ENCODE measurements at regions not wholly inside any gene's neighbourhood (a gene's known extent, or its start where the extent isn't known, plus 50 kb on each side); places are given as distances from the start of the nearest gene placed in this dataset.
A peak's percentile ranks its signal among the peaks of the same experiment; 100 is the strongest.
"Not testable (repeated sequence)": the region's sequence is repeated elsewhere in the genome, so short reads cannot be mapped to it uniquely, and the experiment has no call there.

DNA sequence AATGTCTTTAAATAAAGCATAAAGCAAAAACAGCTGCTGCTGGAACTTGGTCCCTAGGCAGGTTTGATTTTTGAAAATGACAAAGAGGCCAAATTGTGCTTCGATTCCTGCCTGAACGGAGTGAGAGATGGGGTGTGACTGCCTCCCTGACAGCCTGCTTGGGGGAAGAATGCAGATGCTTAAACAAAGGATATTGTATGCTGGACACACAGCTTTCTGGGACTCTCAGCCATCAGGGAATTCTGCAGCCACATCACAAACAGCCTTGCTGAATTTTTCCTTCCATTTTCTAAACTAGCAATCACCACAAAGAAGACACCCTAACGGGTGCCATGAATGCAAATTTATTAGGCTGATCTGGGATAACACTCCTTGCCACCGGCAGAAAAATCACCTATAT, 83.9 kb upstream of the CPEB2 start:
- H3K27ac ChIP-seq: no peak overlapping the region
- H3K9me3 ChIP-seq: no peaks in the 10 kb centered on the region
- peaks cover 0 to 7% (median 4%) of the 10 kb centered on the region in 4 donors for H3K4me1 ChIP-seq
- H3K36me3 ChIP-seq: no peaks in the 10 kb centered on the region
- H3K27me3 ChIP-seq: no peaks in the 10 kb centered on the region
- TF ChIP-seq EP300 (IDR thresholded peaks at IDR 0.05): no peak
- no peak for TF ChIP-seq POLR2AphosphoS5 (IDR thresholded peaks at IDR 0.05)
- TF ChIP-seq, protein P1, sequence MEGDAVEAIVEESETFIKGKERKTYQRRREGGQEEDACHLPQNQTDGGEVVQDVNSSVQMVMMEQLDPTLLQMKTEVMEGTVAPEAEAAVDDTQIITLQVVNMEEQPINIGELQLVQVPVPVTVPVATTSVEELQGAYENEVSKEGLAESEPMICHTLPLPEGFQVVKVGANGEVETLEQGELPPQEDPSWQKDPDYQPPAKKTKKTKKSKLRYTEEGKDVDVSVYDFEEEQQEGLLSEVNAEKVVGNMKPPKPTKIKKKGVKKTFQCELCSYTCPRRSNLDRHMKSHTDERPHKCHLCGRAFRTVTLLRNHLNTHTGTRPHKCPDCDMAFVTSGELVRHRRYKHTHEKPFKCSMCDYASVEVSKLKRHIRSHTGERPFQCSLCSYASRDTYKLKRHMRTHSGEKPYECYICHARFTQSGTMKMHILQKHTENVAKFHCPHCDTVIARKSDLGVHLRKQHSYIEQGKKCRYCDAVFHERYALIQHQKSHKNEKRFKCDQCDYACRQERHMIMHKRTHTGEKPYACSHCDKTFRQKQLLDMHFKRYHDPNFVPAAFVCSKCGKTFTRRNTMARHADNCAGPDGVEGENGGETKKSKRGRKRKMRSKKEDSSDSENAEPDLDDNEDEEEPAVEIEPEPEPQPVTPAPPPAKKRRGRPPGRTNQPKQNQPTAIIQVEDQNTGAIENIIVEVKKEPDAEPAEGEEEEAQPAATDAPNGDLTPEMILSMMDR (IDR thresholded peaks at IDR 0.05): no peak
- TF ChIP-seq POLR2A (IDR thresholded peaks at IDR 0.05): no peak
- WGBS, 2 donors: 64 to 67% methylated on average over 4 of the region's 4 CpGs
- DNase-seq: no peak
- no peak overlapping the region for H3K4me3 ChIP-seq
- ATAC-seq (ENCODE audit: low FRiP score in 2 of 2): no peak

DNA sequence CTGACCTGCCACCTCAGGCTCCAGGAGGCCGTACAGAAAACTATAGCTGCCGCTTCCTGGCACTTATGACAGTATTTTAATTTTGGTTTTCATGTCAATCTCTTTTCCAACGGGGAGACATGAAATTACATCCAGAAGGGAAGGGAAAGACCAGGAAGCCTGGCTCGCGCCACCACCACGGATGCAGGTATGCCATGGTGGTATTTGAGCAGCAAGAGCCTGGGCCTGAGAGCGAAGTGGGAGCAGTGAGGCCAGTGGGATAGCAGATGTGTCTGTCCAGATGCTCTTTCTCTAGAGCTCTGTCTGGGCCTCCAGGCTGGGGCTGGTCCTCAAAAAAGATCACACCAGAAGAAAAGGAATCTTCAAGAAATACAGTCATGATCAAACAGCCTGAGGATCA, 82.5 kb upstream of the CPEB2 start:
- no peaks in the 10 kb centered on the region for H3K36me3 ChIP-seq
- WGBS, 2 donors: 89 to 95% methylated on average over 7 of the region's 7 CpGs

DNA sequence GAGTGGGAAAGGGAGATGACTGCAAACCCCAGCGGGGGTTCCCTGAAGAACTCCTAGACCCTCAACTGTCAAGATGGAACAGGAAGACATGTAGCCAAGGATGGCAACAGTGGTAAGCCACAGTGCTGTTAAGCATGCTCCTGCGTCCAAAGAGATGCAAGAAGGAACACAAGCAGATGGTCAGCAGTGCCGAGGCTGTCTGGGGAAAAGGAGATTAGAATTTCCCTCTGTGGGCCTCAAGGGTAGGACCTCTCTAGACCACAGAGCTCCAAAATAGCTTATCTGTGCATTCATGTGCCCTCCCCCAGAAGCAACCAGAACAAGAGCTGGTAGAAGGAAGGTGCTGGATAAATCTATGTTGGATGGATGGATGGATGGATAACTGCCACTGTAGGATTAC, 82.0 kb upstream of the CPEB2 start:
- 81 to 86% methylated on average over 3 of the region's 3 CpGs for WGBS, 2 donors

More for the DNA sequence above, 82.5 kb upstream of the CPEB2 start:
- no peak overlapping the region for H3K27ac ChIP-seq
- H3K4me1 ChIP-seq: peaks cover 0 to 7% (median 4%) of the 10 kb centered on the region in 4 donors
- ATAC-seq (ENCODE audit: low FRiP score in 2 of 2) (no peak), DNase-seq (peak in 1 of 2 donors; percentile 3)
- H3K27me3 ChIP-seq: no peaks in the 10 kb centered on the region
- no peak overlapping the region for H3K4me3 ChIP-seq
- TF ChIP-seq, protein P1 (IDR thresholded peaks at IDR 0.05): no peak
- TF ChIP-seq POLR2AphosphoS5 (IDR thresholded peaks at IDR 0.05) (no peak), POLR2A (IDR thresholded peaks at IDR 0.05) (no peak), EP300 (IDR thresholded peaks at IDR 0.05) (no peak)
- H3K9me3 ChIP-seq: no peaks in the 10 kb centered on the region

DNA sequence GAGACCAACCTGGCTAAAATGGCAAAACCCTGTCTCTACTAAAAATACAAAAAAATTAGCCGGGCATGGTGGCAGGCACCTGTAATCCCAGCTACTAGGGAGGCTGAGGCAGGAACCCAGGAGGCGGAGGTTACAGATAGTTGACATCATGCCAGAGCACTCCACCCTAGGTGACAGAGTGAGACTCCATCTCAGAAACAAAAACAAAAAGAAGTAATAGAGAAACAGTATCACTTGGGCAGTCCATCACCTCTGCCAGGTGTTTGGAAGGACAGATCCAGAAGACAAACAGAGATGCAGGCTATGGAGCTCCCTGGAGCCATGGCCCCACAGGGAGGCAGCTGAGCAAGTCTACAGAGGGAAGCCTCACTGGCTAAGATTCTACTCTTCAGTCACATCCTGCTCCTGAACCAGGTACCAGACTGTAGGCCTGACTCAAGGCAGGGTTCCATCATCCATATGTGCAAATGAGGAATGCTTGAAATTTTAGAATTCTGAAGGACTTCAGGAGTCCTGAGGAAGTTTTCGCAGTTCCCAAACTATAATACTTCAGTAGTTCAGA, 81.4 kb upstream of the CPEB2 start:
- Histone ChIP-seq H3K4me3 (no peak overlapping the region), H3K4me1 (peaks cover 0 to 7% (median 4%) of the 10 kb centered on the region in 4 donors), H3K36me3 (no peaks in the 10 kb centered on the region), H3K9me3 (no peaks in the 10 kb centered on the region), H3K27me3 (no peaks in the 10 kb centered on the region), H3K27ac (no peak overlapping the region)
- DNase-seq (no peak), ATAC-seq (ENCODE audit: low FRiP score in 2 of 2) (no peak)
- TF ChIP-seq EP300 (IDR thresholded peaks at IDR 0.05): no peak
- WGBS, 2 donors: 94 to 96% methylated on average over 3 of the region's 3 CpGs

More for the DNA sequence above, 82.0 kb upstream of the CPEB2 start:
- no peak for ATAC-seq (ENCODE audit: low FRiP score in 2 of 2)
- Histone ChIP-seq H3K4me3 (no peak overlapping the region), H3K9me3 (no peaks in the 10 kb centered on the region), H3K4me1 (peaks cover 0 to 7% (median 4%) of the 10 kb centered on the region in 4 donors), H3K36me3 (no peaks in the 10 kb centered on the region), H3K27ac (no peak overlapping the region), H3K27me3 (no peaks in the 10 kb centered on the region)
- no peak for DNase-seq
- no peak for TF ChIP-seq POLR2A (IDR thresholded peaks at IDR 0.05)

DNA sequence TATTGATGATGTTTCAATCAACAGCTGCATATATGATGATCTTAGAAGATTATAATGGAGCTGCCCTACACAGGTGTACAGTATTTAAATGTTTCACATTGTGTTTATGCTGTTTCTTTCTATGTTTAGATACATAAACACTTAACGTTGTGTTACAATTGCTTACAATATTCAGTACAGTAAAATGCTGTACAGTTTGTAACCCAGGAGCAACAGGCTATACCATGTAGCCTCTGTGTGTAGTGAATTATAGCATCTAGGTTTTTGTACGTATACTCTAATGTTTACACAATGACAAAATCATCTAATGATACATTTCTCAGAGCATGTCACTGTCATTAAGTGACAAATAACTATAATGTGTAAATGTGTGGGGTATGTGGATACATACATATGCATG, 80.5 kb upstream of the CPEB2 start:
- H3K36me3 ChIP-seq; H3K4me3 ChIP-seq; ATAC-seq (ENCODE audit: low FRiP score in 2 of 2); H3K9me3 ChIP-seq; H3K27ac ChIP-seq; H3K4me1 ChIP-seq; H3K27me3 ChIP-seq; DNase-seq: not testable (repeated sequence)
- WGBS, 2 donors: 74 to 85% methylated on average over 2 of the region's 2 CpGs

DNA sequence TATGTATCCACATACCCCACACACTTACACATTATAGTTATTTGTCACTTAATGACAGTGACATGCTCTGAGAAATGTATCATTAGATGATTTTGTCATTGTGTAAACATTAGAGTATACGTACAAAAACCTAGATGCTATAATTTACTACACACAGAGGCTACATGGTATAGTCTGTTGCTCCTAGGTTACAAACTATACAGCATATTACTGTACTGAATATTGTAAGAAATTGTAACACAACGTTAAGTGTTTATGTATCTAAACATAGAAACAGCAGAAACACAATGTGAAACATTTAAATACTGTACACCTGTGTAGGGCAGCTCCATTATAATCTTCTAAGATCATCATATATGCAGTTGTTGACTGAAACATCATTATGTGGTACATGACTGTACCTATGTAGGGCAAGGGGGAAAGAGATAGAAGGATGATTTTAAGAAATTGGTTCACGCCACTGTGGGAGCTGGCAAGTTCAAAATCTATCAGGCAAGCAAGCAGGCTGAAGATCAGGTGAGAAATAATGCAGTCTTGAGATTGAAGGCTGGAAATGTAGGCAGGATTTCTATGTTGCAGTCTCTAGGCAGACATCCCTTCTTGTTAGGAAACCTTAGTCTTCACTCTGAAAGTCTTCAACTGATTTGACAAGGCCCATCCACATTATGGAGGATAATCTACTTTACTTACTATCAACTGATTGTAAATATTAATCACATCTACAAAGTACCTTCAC, 78.0 kb upstream of the CPEB2 start:
- H3K27ac ChIP-seq: no peak overlapping the region
- no peaks in the 10 kb centered on the region for H3K9me3 ChIP-seq
- ATAC-seq (ENCODE audit: low FRiP score in 2 of 2): no peak
- H3K4me1 ChIP-seq: no peaks in the 10 kb centered on the region
- no peak overlapping the region for H3K4me3 ChIP-seq
- TF ChIP-seq POLR2A (IDR thresholded peaks at IDR 0.05) (no peak), EP300 (IDR thresholded peaks at IDR 0.05) (no peak), POLR2AphosphoS5 (IDR thresholded peaks at IDR 0.05) (no peak)
- TF ChIP-seq, protein P1 (IDR thresholded peaks at IDR 0.05): no peak
- no peaks in the 10 kb centered on the region for H3K27me3 ChIP-seq
- WGBS, 2 donors: 77 to 79% methylated on average over 3 of the region's 3 CpGs
- DNase-seq: no peak
- H3K36me3 ChIP-seq: no peaks in the 10 kb centered on the region
